ENCODE measurements at regions not wholly inside any gene's neighbourhood (a gene's known extent, or its start where the extent isn't known, plus 50 kb on each side); places are given as distances from the start of the nearest gene placed in this dataset.

DNA sequence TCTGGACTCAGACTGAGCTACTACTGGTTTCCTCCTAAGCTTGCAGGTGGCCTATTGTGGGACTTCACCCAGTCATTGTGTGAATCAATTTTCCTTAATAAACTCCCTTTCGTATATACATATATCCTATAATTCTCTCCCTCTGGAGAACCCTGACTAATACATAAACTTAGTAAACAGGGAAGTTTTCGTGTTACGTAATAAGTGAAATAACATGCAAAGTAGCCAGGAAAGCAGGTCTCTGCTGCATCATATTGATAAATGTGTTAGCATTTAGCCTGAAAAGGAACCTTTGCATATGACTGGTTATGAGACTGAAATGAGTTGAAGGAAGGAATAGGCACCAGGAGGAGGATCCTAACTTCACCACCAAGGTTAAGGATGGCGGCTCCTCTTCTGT is 527.2 kb upstream of the FAM98A start:
- H3K4me3 ChIP-seq (ENCODE audit: low read depth, low read length): no peak overlapping the region
- no peak for DNase-seq (ENCODE audit: low read depth)
- TF ChIP-seq, protein P1, sequence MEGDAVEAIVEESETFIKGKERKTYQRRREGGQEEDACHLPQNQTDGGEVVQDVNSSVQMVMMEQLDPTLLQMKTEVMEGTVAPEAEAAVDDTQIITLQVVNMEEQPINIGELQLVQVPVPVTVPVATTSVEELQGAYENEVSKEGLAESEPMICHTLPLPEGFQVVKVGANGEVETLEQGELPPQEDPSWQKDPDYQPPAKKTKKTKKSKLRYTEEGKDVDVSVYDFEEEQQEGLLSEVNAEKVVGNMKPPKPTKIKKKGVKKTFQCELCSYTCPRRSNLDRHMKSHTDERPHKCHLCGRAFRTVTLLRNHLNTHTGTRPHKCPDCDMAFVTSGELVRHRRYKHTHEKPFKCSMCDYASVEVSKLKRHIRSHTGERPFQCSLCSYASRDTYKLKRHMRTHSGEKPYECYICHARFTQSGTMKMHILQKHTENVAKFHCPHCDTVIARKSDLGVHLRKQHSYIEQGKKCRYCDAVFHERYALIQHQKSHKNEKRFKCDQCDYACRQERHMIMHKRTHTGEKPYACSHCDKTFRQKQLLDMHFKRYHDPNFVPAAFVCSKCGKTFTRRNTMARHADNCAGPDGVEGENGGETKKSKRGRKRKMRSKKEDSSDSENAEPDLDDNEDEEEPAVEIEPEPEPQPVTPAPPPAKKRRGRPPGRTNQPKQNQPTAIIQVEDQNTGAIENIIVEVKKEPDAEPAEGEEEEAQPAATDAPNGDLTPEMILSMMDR (conservative IDR thresholded peaks at IDR 0.05; ENCODE audit: low read depth, low read length): no peak

DNA sequence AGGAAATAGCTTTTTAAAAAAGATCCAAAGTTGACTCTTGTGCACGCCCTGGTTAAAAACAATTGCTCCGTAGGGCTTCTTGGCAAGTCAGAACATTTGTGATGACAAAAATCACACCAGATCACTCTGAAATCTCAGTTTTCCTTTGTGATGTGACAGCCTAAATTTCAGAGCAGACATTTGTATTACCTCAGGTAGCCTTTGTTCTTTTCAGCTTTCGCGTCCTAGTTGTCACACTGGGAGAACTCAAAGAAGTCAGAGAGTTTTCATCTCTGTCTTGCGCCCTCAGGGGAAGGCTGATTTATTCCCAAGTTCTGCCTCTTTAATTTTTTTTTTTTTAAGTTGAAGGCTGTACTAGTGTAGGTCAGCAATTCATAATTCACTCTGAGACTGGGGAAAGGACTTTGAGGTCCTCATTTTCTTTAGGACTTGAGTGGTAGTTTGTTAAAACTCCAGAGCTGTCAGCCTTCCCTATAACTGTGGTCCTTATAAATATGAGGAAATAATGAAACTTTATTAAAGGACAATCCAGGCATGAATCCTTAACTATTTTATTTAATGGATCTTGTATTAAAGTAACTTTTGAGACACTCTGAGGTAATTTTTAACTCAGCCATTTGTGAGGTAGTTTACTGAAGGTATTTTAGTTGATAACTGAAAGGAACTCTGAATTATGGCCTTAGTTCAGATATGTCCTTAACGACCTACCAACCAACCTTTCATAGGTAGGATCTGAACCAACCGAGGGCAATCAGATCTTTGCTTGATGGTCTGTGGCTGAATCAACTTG is 525.1 kb upstream of the FAM98A start:
- no peak for DNase-seq (ENCODE audit: low read depth)

DNA sequence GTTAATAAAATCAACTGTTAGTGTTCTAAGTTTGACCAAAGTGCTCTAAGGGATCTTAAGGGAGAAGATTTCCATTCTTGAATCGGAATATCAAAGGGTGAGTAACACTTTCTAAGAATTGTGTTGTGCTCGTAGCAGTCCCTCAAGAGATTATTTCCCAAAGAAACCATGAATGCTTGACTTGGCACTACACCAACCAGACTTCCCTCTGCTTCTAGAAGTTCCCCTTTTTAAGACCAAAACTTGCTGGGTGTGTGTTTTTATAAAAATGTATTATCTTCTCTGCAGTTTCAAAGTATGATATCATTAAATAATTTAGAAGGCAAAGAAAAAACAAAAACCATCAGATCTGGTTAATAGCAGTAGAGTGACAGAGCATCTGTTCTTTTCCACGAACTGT is 522.0 kb upstream of the FAM98A start:
- DNase-seq (ENCODE audit: low read depth): no peak
- TF ChIP-seq, protein P1 (conservative IDR thresholded peaks at IDR 0.05; ENCODE audit: low read depth, low read length): no peak
- H3K4me3 ChIP-seq (ENCODE audit: low read depth, low read length): no peak overlapping the region

More for the DNA sequence above, 525.1 kb upstream of the FAM98A start:
- TF ChIP-seq, protein P1 (conservative IDR thresholded peaks at IDR 0.05; ENCODE audit: low read depth, low read length): no peak
- H3K4me3 ChIP-seq (ENCODE audit: low read depth, low read length): no peak overlapping the region

DNA sequence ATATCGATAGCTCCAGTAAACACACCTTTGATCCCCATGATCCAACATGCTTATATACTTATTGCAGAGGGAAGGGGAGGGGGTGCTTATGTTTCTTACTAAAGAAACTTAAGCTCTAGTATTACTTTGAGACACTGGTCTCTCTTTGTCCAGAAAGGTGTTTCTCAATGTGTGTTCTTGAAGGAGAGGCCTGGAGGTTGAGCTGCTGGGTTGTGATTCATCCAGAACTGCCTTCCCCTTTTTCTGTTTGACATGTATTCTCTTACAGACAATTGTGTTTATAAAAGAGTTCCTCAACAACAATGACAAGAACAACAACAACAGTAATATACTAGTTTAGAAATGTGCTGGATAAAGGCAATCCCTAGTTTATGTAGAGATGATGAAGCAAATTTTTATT is 516.0 kb upstream of the FAM98A start:
- TF ChIP-seq, protein P1 (conservative IDR thresholded peaks at IDR 0.05; ENCODE audit: low read depth, low read length): no peak
- no peak for DNase-seq (ENCODE audit: low read depth)
- H3K4me3 ChIP-seq (ENCODE audit: low read depth, low read length): no peak overlapping the region

DNA sequence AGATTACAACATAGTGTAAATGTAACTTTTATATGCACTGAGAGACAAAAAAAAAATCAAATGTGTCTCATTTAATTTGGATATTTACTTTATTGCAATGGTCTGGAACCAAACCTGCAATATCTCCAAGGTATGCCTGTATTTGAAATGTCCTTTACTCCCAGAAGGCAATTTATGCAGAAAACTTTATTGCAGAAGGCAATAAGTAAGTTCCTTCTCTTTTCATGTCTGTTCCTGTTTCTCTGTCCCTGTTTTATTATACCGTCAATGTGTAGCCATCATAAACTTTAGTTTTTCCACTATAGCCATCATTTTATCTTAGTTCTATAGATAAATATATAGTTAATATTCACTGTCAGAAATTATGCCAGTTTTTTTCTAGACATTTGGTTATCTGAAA is 513.1 kb upstream of the FAM98A start:
- TF ChIP-seq, protein P1 (conservative IDR thresholded peaks at IDR 0.05; ENCODE audit: low read depth, low read length): no peak
- no peak overlapping the region for H3K4me3 ChIP-seq (ENCODE audit: low read depth, low read length)
- DNase-seq (ENCODE audit: low read depth): no peak

DNA sequence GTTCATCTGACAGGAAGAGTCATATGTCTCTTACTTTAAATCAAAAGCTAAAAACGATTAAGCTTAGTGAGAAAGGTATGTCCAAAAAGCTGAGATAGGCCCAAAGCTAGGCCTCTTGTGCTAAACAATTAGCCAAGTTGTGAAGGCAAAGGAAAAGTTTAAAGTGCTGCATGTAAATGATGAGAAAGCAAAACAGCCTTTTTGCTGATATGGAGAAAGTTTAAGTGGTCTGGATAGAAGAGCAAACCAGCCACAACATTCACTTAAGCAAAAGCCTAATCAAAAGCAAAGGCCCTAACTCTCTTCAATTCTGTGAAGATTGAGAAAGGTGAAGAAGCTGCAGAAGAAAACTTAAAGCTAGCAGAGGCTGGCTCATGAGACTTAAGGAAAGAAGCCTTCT is 511.3 kb upstream of the FAM98A start:
- no peak overlapping the region for H3K4me3 ChIP-seq (ENCODE audit: low read depth, low read length)
- TF ChIP-seq, protein P1 (conservative IDR thresholded peaks at IDR 0.05; ENCODE audit: low read depth, low read length): no peak
- DNase-seq (ENCODE audit: low read depth): no peak

DNA sequence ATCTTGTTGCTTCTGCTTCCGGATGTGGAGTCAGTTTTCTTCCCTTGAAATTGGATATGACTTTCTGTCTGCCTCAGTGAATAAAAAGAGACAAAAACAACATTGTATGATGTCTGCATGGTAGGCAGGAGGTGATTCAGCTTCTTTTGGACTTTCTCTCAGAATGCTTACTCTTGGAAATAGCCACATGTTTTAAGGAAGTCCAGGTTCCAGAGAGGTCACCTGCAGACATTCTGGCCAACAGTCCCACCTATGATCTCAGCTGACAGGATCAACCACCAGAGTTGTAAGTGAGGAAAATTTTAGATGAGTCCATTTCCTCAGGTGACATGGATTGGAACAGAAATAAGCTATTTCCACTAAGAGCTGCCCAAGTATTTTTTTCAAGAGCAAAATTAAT is 508.7 kb upstream of the FAM98A start:
- DNase-seq (ENCODE audit: low read depth): no peak
- H3K4me3 ChIP-seq (ENCODE audit: low read depth, low read length): no peak overlapping the region
- TF ChIP-seq, protein P1 (conservative IDR thresholded peaks at IDR 0.05; ENCODE audit: low read depth, low read length): no peak
